ENCODE measurements at regions not wholly inside any gene's neighbourhood (a gene's known extent, or its start where the extent isn't known, plus 50 kb on each side); places are given as distances from the start of the nearest gene placed in this dataset.

DNA sequence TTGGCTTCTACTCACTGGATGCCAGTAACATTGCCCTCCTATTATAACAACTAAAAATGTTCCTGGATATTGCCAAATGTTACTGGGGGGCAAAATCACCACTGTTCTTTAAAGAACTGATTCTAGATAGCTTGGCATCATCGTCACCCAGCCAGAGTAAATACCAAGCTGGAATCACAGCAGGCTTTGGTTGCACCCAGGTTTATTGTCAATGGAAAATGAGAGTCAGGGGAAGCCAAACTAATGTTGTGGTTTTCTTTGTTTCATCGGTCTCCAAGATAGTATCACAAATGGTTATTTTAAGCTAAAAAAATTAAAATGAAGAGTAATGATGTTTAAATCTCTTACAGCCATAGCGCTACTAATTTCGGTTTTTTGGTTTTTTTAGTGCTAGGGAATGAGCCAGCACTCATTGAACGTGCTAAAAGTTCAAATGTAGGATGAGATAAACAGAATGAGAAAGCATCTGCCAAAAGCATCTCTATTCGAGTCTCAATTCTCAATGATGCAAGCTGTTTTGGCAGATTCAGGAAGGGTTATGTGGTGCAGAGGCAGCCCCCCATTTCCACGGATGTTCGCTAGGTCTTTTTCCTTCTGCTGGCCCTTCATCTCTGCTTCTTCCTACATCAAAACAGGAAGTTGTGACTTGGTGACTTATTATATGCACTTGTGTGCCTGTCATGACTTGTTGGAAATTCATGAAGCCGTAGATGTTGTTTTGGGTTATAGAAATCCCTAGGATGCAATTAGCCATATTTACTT, 558.0 kb downstream of the EBF1 start:
- no peak overlapping the region for H3K27ac ChIP-seq (ENCODE audit: low read depth, low read length)
- peaks cover 2% of the 10 kb centered on the region for H3K27me3 Mint-ChIP-seq (ENCODE audit: insufficient read depth)
- TF ChIP-seq, protein P1, sequence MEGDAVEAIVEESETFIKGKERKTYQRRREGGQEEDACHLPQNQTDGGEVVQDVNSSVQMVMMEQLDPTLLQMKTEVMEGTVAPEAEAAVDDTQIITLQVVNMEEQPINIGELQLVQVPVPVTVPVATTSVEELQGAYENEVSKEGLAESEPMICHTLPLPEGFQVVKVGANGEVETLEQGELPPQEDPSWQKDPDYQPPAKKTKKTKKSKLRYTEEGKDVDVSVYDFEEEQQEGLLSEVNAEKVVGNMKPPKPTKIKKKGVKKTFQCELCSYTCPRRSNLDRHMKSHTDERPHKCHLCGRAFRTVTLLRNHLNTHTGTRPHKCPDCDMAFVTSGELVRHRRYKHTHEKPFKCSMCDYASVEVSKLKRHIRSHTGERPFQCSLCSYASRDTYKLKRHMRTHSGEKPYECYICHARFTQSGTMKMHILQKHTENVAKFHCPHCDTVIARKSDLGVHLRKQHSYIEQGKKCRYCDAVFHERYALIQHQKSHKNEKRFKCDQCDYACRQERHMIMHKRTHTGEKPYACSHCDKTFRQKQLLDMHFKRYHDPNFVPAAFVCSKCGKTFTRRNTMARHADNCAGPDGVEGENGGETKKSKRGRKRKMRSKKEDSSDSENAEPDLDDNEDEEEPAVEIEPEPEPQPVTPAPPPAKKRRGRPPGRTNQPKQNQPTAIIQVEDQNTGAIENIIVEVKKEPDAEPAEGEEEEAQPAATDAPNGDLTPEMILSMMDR (conservative IDR thresholded peaks at IDR 0.05): no peak
- no peaks in the 10 kb centered on the region for H3K36me3 ChIP-seq (ENCODE audit: control insufficient read depth, insufficient read depth, low read length)
- H3K4me1 ChIP-seq (ENCODE audit: control insufficient read depth, insufficient read depth, low read length): no peaks in the 10 kb centered on the region
- H3K27me3 ChIP-seq (ENCODE audit: control insufficient read depth, insufficient read depth, low read length, poor library complexity, severe bottlenecking): no peaks in the 10 kb centered on the region
- no peak overlapping the region for H3K9ac ChIP-seq (ENCODE audit: extremely low read depth, low read length, poor library complexity, severe bottlenecking)
- 88 to 91% methylated on average over 7 to 9 of the region's 9 CpGs for WGBS, 2 experiments (ENCODE audit: insufficient coverage in 1 of 2, insufficient read length in 1 of 2)
- H3K9me3 Mint-ChIP-seq: no peaks in the 10 kb centered on the region
- H3K4me3 Mint-ChIP-seq: no peak overlapping the region
- H3K9me3 ChIP-seq (ENCODE audit: control insufficient read depth, low read length): no peaks in the 10 kb centered on the region
- no peak for DNase-seq
- H3K36me3 Mint-ChIP-seq (ENCODE audit: low read depth): no peaks in the 10 kb centered on the region
- H3K4me1 Mint-ChIP-seq: peaks cover 13% of the 10 kb centered on the region
- no peak overlapping the region for H3K27ac Mint-ChIP-seq
- no peak overlapping the region for H3K4me3 ChIP-seq (ENCODE audit: low read length)

- Mint-ChIP-seq H3K27ac (no peak overlapping the region), H3K27me3 (ENCODE audit: insufficient read depth) (peaks cover 2% of the 10 kb centered on the region), H3K4me1 (peaks cover 7% of the 10 kb centered on the region), H3K4me3 (no peak overlapping the region), H3K36me3 (ENCODE audit: low read depth) (no peaks in the 10 kb centered on the region), H3K9me3 (no peaks in the 10 kb centered on the region)
- TF ChIP-seq, protein P1 (conservative IDR thresholded peaks at IDR 0.05): no peak
- DNase-seq: peak; percentile 76
- no peak overlapping the region for H3K9ac ChIP-seq (ENCODE audit: extremely low read depth, low read length, poor library complexity, severe bottlenecking)
- H3K9me3 ChIP-seq (ENCODE audit: control insufficient read depth, low read length): no peaks in the 10 kb centered on the region
- H3K4me3 ChIP-seq (ENCODE audit: low read length): no peak overlapping the region
- 59 to 79% methylated on average over 5 to 7 of the region's 7 CpGs for WGBS, 2 experiments (ENCODE audit: insufficient coverage in 1 of 2, insufficient read length in 1 of 2)
- H3K4me1 ChIP-seq (ENCODE audit: control insufficient read depth, insufficient read depth, low read length): no peaks in the 10 kb centered on the region
- no peaks in the 10 kb centered on the region for H3K36me3 ChIP-seq (ENCODE audit: control insufficient read depth, insufficient read depth, low read length)
- H3K27ac ChIP-seq (ENCODE audit: low read depth, low read length): no peak overlapping the region
- no peaks in the 10 kb centered on the region for H3K27me3 ChIP-seq (ENCODE audit: control insufficient read depth, insufficient read depth, low read length, poor library complexity, severe bottlenecking)
These were observed 561.1 kb downstream of the EBF1 start for GRCh38 chr5:158538506-158539074.

- no peak for DNase-seq
- H3K27ac Mint-ChIP-seq: no peak overlapping the region
- peaks cover 2% of the 10 kb centered on the region for H3K27me3 Mint-ChIP-seq (ENCODE audit: insufficient read depth)
These were observed 562.4 kb downstream of the EBF1 start for GRCh38 chr5:158537366-158537765.

More at GRCh38 chr5:158537366-158537765, 562.4 kb downstream of the EBF1 start:
- Histone ChIP-seq H3K27ac (ENCODE audit: low read depth, low read length) (no peak overlapping the region), H3K27me3 (ENCODE audit: control insufficient read depth, insufficient read depth, low read length, poor library complexity, severe bottlenecking) (no peaks in the 10 kb centered on the region), H3K4me1 (ENCODE audit: control insufficient read depth, insufficient read depth, low read length) (no peaks in the 10 kb centered on the region), H3K4me3 (ENCODE audit: low read length) (no peak overlapping the region), H3K36me3 (ENCODE audit: control insufficient read depth, insufficient read depth, low read length) (no peaks in the 10 kb centered on the region), H3K9ac (ENCODE audit: extremely low read depth, low read length, poor library complexity, severe bottlenecking) (no peak overlapping the region), H3K9me3 (ENCODE audit: control insufficient read depth, low read length) (no peaks in the 10 kb centered on the region)
- Mint-ChIP-seq H3K4me1 (peaks cover 6% of the 10 kb centered on the region), H3K9me3 (no peaks in the 10 kb centered on the region), H3K4me3 (no peak overlapping the region), H3K36me3 (ENCODE audit: low read depth) (no peaks in the 10 kb centered on the region)
- TF ChIP-seq, protein P1 (conservative IDR thresholded peaks at IDR 0.05): no peak
- WGBS, 2 experiments (ENCODE audit: insufficient coverage in 1 of 2, insufficient read length in 1 of 2): 60 to 71% methylated on average over 1 to 2 of the region's 2 CpGs

Data from endodermal cell (in vitro differentiated cells).